ENCODE measurements at regions not wholly inside any gene's neighbourhood (a gene's known extent, or its start where the extent isn't known, plus 50 kb on each side); places are given as distances from the start of the nearest gene placed in this dataset.
"Not testable (repeated sequence)": the region's sequence is repeated elsewhere in the genome, so short reads cannot be mapped to it uniquely, and the experiment has no call there.

DNA sequence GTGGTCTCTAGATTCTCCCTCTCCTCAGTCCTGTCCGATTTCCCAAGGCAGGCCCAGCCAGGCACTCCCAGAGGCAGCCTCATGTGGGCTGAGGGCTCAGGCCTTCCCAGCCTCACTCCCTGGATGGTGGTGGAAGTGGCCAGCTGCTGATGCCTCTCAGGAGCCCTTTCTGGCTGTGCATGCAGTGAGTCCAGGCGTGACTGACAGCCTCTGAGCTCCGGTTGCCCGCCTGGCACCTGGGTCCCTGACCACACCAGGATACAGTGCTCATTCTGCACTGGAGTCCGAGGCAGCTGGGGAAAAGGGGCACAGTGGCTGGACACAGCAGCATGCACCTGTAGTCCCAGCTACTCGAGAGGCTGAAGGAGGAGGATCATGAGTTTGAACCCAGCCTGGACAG, 132.6 kb downstream of the CUL2 start:
- no peak for DNase-seq (ENCODE audit: low read depth, low spot score)

DNA sequence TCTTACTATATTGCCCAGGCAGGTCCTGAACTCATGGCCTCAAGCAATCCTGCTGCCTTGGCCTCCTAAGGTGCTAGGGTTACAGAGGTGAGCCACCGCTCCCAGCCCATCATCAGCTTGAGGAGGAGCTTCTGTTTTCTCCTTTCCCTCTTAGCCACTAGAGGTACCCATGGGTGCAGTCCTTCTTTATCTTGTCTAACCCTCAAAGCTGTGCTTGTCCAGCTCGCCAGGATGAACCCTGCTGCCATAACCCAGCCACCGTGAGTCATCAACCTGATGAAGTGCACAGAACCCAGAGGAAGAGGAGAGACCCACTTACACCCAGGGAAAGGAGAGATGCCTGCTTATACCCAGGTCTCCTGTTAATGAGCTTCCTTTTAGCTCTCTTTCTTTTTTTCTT, 133.4 kb downstream of the CUL2 start:
- DNase-seq (ENCODE audit: low read depth, low spot score): no peak

DNA sequence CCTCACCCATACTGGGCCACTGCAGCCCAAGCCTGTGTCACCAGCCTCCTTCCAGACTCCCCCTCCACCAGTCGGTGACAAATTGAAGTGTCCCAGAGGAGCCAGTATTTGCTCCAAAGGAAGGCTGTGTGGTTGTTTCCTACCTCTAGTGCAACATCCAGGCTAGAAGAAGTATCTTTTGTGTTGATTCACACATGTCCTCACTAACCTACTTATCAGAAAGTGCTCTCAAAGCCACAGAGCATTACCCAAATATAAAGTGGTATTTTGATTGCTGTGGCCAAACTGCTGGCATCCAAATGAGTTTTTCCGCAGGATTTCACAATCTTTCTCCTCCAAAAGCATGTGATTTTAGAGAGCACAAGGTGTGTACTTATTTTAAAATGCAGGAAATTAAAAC, 134.8 kb downstream of the CUL2 start:
- DNase-seq (ENCODE audit: low read depth, low spot score): no peak

DNA sequence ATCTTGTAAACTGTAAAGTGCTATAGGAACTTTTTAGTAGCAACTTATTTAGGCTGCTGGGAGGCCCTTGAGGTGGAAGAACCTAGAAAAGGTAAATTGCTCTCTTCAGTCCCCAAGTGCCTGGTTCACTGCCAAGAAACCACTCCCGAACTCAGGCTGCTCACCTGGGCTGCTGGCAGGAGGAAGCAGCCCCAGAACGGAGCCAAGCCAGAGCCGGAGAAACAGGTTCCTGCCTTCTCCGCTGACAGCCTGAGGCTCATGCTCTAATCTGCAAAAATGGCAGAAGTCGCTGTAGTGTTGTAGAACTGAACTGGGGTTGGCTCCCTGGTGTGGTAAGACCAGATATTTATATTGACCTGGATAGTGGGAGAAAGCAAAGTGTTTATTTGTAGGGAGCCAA, 136.0 kb downstream of the CUL2 start:
- DNase-seq (ENCODE audit: low read depth, low spot score): no peak

DNA sequence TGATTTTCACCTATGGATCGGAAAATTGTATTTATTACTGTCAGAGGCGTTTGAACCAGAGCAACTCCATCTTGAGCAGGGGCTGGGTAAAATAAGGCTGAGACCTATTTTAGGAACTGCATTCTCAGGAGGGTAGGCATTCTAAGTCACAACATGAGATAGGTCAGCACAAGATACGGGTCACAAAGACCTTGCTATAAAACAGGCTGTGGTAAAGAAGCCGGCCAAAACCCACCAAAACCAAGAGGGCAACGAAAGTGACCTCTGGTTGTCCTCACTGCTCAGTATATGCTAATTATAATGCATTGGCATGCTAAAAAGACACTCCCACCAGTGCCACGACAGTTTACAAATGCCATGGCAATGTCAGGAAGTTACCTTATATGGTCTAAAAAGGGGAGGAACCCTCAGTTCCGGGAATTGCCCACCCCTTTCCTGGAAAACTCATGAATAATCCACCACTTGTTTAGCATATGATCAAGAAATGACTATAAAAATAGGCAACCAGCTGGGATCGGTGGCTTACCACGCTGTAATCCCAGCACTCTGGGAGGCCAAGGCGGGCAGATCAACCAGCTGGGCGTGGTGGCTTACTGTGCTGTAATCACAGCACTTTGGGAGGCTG, 136.3 kb upstream of the PARD3 start:
- not testable (repeated sequence) for DNase-seq (ENCODE audit: low read depth, low spot score)

DNA sequence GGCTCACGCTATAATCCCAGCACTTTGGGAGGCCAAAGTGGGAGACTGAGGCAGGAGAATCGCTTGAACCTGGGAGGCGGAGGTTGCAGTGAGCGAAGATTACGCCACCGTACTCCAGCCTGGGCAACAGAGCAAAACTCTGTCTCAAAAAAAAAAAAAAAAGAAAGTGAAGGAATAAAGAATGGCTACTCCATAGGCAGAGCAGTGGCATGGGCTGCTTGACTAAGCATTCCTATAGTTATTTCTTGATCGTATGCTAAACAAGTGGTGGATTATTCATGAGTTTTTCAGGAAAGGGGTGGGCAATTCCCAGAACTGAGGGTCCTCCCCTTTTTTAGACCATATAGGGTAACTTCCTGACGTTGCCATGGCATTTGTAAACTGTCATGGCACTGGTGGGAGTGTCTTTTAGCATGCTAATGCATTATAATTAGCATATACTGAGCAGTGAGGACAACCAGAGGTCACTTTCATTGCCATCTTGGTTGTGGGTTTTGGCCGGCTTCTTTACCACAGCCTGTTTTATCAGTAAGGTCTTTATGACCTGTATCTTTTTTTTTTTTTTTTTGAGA, 130.9 kb upstream of the PARD3 start:
- DNase-seq (ENCODE audit: low read depth, low spot score): not testable (repeated sequence)

DNA sequence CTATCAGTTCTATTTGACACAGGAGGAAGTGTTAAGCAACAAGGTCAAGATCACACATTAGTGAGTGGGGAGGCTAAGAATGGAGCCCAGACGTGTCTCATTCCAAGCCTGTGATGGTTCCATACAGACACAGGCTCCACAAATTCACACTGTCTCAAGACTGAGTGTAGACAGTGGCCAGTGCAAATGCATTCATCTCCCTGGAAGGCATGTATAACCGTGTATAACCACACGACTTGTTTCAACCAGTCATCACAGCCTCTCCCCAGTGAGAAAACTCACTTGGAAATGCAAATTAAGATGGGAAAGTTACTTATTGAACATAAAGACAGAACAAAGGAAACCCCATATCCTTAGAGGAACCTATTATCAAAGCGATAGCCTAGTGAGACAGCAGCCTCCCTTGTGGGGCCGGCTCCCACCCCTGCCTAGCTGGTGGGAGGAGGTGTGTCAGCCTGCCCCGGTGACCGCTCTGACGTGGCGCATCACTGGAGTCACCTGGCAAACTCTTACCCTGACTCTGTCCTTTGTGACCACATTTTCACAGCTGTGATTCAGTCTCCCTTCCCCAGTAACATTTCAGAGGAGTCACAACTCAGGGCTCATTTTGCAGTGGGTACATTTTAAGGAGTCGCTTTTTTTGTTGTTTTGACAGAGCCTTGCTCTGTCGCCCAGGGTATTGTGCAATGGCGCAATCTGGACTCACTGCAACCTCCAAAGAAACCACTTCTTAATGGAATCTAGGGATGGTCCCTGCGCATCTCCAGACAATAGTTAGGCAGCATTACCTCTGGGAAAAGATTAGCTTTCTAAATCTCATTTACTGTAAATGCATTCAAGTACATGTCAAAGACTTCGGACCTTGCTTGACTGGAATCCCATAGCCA, 126.6 kb upstream of the PARD3 start:
- no peak for DNase-seq (ENCODE audit: low read depth, low spot score)

DNA sequence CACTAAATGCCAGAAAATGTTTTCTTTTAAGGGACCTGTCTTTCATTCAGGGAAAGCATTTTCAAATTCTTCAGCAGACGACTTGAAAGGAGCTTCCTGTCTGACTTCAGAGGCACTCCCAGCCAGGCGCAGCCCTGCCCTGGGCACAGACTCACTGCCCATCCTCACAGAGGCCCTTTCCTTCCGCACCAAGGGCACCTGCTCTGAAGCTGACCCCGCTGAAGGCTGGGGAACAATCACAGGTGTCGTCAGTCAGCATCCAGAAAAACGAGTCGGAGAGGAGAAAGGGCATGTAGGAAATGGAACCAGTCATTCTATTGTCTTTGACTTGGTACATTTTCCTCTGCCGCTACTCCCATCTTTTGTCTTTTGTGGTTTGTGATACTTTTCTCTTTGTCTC, 125.3 kb upstream of the PARD3 start:
- no peak for DNase-seq (ENCODE audit: low read depth, low spot score)

DNA sequence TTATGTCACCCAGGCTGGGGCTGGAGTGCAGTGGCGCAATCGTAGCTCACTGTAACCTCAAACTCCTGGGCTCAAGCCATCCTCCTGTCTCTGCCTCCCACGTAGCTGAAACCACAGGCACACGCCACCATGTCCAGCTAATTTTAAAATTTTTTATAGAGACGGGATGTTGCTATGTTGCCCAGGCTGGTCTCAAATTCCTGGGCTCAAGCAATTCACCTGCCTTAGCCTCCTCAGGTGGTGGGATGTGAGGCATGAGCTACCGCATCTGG, 123.2 kb upstream of the PARD3 start:
- no peak for DNase-seq (ENCODE audit: low read depth, low spot score)

DNA sequence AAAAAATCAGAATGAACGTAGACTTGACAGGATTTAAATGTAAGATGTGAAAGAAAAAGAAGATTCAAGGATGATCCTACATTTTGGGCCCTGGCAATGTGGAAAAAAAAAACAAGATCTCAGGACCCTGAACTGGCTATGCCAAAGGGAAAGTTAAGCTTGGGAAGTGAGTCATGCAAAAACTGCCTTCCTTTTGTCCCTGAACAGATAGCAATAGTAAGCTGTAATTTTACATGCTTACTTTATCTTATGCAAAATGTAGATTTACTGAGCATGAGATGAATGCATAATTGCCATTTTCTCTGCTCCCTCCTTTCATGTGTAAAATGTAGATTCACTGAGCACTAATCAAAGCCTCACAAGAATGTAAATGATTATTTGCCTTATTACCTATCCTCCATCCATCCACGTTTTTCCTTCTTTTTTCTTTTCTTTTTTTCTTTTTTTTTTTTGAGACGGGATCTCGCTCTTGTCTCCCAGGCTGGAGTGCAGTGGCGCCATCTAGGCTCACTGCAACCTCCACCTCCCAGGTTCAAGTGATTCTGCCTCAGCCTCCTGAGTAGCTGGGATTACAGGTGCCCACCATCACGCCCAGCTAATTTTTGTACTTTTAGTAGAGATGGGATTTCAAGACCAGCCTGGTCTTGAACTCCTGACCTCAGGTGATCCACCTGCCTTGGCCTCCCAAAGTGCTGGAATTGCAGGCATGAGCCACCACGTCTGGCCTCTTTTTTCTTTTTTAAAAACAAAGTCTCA, 122.7 kb upstream of the PARD3 start:
- not testable (repeated sequence) for DNase-seq (ENCODE audit: low read depth, low spot score)

DNA sequence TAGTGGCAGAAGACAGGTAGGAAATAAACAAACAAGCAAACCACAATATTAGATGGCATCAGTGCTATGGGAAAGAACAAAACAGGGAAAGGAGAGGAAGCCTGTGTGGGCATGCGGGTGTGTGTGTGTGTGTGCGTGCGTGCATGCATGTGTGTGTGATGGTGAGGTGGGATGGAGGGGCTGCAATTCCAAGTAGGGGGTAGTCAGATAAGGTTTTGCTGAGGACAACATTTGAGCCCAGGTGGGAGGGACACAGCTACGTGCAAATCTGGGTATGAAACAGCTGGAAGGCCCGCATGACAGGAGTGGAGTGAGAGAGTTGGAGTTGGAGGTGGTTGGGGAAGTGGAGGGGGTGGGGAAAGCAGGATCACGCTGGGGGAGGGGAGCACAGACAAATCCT, 121.0 kb upstream of the PARD3 start:
- no peak for DNase-seq (ENCODE audit: low read depth, low spot score)

DNA sequence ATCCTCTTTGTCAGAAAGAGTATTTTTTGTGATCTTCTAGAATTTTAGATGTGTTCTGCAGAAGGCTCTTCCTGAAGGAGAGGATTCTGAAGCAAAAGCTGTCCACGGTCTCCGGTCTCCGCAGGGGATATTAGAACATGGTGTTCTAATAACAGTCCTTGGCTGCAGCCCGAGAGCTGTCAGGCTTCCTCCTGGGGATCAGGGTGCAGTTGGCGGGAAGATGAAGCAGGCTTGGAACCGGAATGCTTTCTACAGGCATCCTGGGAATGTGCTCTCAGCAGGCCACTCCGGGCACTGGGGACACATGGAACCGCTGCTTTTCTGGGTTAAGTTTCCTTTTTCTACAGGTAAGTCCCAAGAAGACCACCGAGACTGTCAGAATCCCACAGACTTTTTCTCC, 118.6 kb upstream of the PARD3 start:
- DNase-seq (ENCODE audit: low read depth, low spot score): peak; percentile 55

DNA sequence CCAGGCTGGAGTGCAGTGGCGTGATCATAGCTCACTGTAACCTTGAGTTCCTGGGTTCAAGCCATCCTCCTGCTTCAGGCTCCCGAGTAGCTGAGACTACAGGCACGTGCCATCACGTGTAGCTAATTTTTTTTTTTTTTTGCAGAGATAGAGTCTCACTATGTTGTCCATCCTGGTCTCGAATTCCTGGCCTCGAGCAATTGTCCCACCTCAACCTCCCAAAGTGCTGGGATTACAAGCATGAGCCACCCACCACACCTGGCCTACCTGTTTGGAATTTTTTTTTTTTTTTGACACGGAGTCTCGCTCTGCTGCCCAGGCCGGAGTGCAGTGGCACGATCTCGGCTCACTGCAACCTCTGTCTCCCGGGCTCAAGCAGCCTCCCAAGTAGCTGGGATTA, 117.1 kb upstream of the PARD3 start:
- no peak for DNase-seq (ENCODE audit: low read depth, low spot score)

DNA sequence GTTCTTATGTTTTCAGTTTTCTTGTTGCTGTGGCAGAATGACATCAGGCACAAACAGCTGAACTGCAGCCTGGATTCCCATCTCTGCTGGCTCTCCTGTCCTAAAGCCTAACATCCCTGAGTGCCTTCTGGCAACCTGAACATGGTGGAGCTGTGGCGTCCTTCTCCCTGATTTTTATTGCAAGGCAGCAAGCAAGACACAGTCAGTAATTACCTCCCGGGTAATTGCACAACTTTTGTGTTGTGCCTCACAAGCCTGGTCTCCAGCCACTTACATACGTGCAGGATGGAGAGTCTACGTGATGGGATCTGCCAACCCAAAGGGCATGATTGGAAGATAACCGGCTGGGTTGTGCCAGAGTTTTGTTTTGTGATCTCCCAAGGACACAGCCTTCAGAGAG, 116.1 kb upstream of the PARD3 start:
- DNase-seq (ENCODE audit: low read depth, low spot score): no peak

DNA sequence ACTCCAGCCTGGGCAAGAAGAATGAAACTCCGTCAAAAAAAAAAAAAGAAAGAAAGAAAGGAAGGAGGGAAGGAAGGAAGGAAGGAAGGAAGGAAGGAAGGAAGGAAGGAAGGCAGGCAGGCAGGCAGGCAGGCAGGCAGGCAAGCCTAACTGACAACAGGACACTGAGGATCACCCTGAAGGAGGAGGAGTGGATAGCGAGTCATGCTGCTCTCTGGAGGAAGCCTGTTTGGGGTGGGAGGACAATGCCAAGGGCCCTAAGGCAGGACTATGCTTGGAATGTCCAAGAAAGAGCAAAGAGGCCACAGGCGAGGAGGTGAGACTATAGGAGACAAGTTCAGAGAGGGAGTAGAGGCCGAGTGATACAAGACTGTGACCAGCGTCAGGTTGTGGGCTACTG, 107.0 kb upstream of the PARD3 start:
- no peak for DNase-seq (ENCODE audit: low read depth, low spot score)

DNA sequence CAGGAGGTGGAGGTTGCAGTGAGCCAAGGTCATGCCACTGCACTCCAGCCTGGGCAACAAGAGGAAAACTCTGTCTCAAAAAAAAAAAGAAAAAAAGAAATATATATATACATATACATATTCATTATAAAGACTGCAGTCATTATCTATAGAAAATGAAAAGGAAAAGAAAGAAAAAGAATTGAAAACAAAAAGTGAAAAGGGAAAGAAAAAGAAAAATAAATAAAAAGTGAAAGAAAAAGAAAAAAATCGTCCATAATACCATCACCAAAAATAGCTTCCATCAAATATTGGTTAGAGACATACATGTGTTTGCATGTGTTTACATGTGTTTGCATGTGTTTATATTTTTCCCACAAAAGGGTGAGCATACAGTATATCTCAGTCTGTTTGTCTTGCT, 105.5 kb upstream of the PARD3 start:
- DNase-seq (ENCODE audit: low read depth, low spot score): no peak

DNA sequence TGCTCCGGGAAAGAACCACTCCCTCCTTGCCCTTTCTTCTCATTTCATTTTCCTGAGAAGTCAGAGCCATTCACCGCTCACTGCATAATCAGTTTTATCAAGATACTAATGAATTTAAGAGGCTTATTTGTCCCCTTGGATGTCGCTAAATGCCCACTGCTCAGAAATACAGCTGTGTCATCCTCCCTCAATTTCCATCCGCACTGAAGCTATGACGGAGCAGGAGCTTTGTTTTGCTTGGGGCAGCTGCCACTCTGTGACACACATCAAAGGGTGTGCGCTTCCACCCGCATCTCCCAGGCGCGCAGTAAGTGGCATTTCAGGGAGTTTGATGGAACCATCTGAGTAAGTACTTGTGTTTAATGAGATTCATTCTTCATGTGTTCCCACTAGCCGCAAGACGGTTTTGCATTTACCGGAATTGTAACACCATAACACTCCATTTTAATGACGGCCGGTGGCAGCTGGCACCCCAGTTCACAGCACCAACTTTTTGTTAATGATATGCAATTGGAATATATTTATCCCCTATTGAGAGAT, 103.8 kb upstream of the PARD3 start:
- no peak for DNase-seq (ENCODE audit: low read depth, low spot score)

DNA sequence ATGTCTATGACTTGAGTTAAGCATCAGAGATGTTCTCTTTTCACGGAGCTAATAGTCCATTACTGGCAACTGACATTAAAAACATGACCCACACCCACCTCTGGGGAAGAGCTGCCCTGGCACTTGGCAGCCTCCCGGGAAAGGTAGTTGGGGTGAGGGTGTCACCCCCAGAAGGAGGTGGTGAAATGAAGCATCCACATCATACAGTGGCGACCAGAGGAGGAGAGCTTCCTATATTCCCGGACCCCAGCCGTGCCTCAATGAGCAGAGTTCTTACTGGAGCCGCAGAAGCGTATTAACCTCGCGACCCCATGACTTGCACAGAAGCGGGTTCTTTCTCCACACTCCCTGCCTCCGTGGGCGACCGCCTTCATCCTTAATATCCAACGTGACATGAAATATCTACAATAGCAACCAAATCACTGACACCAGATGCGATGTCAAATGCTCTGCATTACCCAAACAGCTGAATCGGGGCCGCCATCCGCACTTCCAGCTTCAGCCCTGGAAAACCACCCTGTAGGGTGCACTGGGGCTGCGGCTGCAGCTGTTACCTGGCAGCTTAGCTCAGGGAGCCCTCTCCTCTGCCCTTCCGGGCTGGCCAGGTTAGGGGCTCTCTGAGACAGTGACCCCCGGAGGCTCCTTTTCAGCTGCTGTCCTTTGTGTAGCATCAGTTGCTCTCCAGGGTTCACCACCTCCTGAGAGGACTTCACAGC, 103.1 kb upstream of the PARD3 start:
- DNase-seq (ENCODE audit: low read depth, low spot score): no peak

DNA sequence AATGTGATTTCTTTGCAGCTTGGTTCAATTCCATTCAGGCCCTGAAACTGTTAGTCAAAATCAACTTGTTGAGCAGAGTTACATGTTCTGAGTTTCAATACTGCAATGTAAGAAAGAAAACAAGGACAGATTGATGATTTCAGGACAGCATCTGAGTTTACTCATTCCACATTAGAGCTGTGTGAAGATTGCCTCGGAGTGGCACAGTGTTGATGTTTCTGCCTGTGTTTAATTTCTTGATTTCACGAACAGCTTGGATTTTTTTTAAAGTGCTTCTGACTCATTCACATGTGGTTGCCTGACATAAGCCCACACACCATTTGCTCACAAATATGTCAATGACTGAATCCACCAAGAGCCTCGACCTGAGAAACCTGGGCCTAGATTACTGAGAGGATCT, 101.2 kb upstream of the PARD3 start:
- DNase-seq (ENCODE audit: low read depth, low spot score): no peak

DNA sequence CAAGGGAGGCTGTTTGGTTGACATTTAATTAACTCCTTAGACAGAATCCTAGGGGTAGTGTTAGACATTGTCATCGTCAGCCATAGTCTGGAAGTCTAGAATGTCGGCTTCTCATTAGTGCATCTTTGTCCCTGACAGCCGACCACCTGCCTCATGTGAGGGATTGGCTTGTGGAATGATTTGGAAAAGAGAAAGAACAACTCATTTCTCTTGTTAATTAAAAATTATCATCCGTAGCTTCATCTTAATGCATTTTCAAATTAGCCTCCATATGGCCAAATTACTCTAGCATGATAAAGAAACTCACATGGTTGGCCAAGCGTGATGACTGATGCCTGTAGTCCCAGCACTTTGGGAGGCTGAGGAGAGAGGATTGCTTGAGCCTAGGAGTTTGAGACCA, 97.7 kb upstream of the PARD3 start:
- DNase-seq (ENCODE audit: low read depth, low spot score): no peak

DNA sequence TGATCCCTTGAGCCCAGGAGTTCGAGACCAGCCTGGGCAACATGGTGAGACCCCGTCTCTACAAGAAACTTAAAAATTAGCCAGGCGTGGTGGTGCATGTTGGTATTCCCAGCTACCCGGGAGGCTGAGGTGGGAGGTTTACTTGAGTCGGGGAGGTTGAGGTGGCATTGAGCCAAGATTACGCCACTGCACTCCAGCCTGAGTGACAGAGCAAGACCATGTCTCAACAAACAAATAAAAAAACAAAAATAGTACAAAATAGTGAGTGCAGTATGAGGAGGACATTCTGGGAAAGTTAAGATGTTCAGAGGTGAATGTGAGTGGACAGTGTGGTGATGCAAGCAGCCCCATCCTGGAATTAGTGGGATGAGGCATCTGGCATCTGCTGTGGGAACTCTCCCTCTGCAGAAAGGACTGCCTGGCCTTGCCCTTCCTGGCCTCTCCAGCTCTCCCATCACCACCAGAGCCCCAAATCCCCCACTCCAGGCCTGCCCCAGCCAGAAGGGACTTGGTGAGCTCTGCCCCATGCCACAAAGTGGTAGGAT, 96.6 kb upstream of the PARD3 start:
- DNase-seq (ENCODE audit: low read depth, low spot score): no peak
